Liver (tissue), 8 donors: ENCODE measurements at regions not wholly inside any gene's neighbourhood (a gene's known extent, or its start where the extent isn't known, plus 50 kb on each side); places are given as distances from the start of the nearest gene placed in this dataset.
"Not testable (repeated sequence)": the region's sequence is repeated elsewhere in the genome, so short reads cannot be mapped to it uniquely, and the experiment has no call there.

Source experiments
- DNase-seq: peaks from one replicate; pipeline ENCODE4 v3.0.0-alpha.2; 2017; ENCODE audit warnings: low spot score
- H3K27ac ChIP-seq, 2 donors: one replicate each; pipeline ENCODE4 v1.7.0; 2013; ENCODE audit warnings: inconsistent platforms in 2 of 2, low read length in 2 of 2, control low read depth in 1 of 2, low read depth in 1 of 2, mild to moderate bottlenecking in 1 of 2
- H3K27me3 ChIP-seq, 4 donors: one replicate each; pipeline versions ENCODE4 v1.6.1 to v1.7.0; 2013; ENCODE audit warnings: low read length in 3 of 4, inconsistent platforms in 1 of 4, mild to moderate bottlenecking in 1 of 4, moderate library complexity in 1 of 4; ENCODE audit not compliant: control insufficient read depth in 4 of 4, insufficient read depth in 4 of 4
- H3K36me3 ChIP-seq, 4 donors: one replicate each; pipeline versions ENCODE4 v1.6.1 to v1.7.0; 2013; ENCODE audit warnings: low read length in 3 of 4, mild to moderate bottlenecking in 3 of 4, low read depth in 1 of 4, moderate library complexity in 1 of 4; ENCODE audit not compliant: control insufficient read depth in 4 of 4, insufficient read depth in 3 of 4
- H3K4me1 ChIP-seq, 4 donors: one replicate each; pipeline versions ENCODE4 v1.6.1 to v1.7.0; 2013; ENCODE audit warnings: low read length in 3 of 4, mild to moderate bottlenecking in 3 of 4, moderate library complexity in 1 of 4; ENCODE audit not compliant: control insufficient read depth in 4 of 4, insufficient read depth in 4 of 4
- H3K4me3 ChIP-seq, 3 donors: one replicate each; pipeline versions ENCODE4 v1.6.1 to v1.7.0; 2013; ENCODE audit warnings: low read length in 3 of 3, control low read depth in 1 of 3, low read depth in 1 of 3, mild to moderate bottlenecking in 1 of 3
- H3K9ac ChIP-seq, 2 donors: one replicate each; pipeline ENCODE4 v1.7.0; 2013; ENCODE audit warnings: low read length in 2 of 2, mild to moderate bottlenecking in 2 of 2, moderate library complexity in 2 of 2, control low read depth in 1 of 2, low read depth in 1 of 2
- H3K9me3 ChIP-seq, 4 donors: one replicate each; pipeline versions ENCODE4 v1.6.1 to v1.7.0; 2013; ENCODE audit warnings: low read length in 3 of 4; ENCODE audit not compliant: control insufficient read depth in 4 of 4
- ATF3 ChIP-seq: IDR thresholded peaks from 2 replicates; pipeline ENCODE4 v1.6.1; 2016; ENCODE audit warnings: antibody characterized with exemption
- CTCF ChIP-seq: fragments of 150-350 bp; IDR thresholded peaks from 2 replicates; pipeline ENCODE4 v1.5.1; 2017; ENCODE audit warnings: improper control_type of control experiment, low read depth, low read length; ENCODE audit not compliant: missing input control
- EGR1 ChIP-seq, 2 donors: IDR thresholded peaks; 2 replicates each; pipeline ENCODE4 v1.6.1; 2016 to 2018; ENCODE audit warnings: antibody characterized with exemption in 2 of 2, low read depth in 2 of 2
- GABPA ChIP-seq, 2 donors: IDR thresholded peaks in 1 of 2; conservative IDR thresholded peaks in 1 of 2; 2 replicates each; pipeline ENCODE4 v1.6.1; 2016; ENCODE audit warnings: antibody characterized with exemption in 2 of 2, mild to moderate bottlenecking in 1 of 2, moderate library complexity in 1 of 2
- HNF4A ChIP-seq, 2 donors: conservative IDR thresholded peaks; 2 replicates each; pipeline ENCODE4 v1.6.1; 2016; ENCODE audit warnings: antibody characterized with exemption in 2 of 2, mild to moderate bottlenecking in 2 of 2
- JUND ChIP-seq, 2 donors: IDR thresholded peaks; 2 replicates each; pipeline ENCODE4 v1.6.1; 2016; ENCODE audit warnings: antibody characterized with exemption in 2 of 2
- MAX ChIP-seq: IDR thresholded peaks from 2 replicates; pipeline ENCODE4 v1.6.1; 2016; ENCODE audit warnings: antibody characterized with exemption
- NR2F2 ChIP-seq: IDR thresholded peaks from 2 replicates; pipeline ENCODE4 v1.6.1; 2016; ENCODE audit warnings: antibody characterized with exemption
- RAD21 ChIP-seq, 2 donors: IDR thresholded peaks; 2 replicates each; pipeline ENCODE4 v1.6.1; 2016; ENCODE audit warnings: antibody characterized with exemption in 2 of 2, mild to moderate bottlenecking in 2 of 2
- RXRA ChIP-seq, 2 donors: IDR thresholded peaks; 2 replicates each; pipeline ENCODE4 v1.6.1; 2017 to 2018; ENCODE audit warnings: antibody characterized with exemption in 2 of 2, mild to moderate bottlenecking in 1 of 2
- SP1 ChIP-seq: IDR thresholded peaks from 2 replicates; pipeline ENCODE4 v1.6.1; 2018; ENCODE audit warnings: antibody characterized with exemption, mild to moderate bottlenecking
- YY1 ChIP-seq: IDR thresholded peaks from 2 replicates; pipeline ENCODE4 v1.6.1; 2016; ENCODE audit warnings: antibody characterized with exemption, mild to moderate bottlenecking
- WGBS: extraction: QIAGEN DNeasy Blood & Tissue Kit; methylation state at CpG from one replicate; pipeline ENCODE4 v1.1.7; 2013; 5-methylcytosine and 5-hydroxymethylcytosine counted together
- TF ChIP-seq, protein P1 (sequence below): IDR thresholded peaks from 2 replicates; pipeline ENCODE4 v1.6.1; 2016; ENCODE audit warnings: antibody characterized with exemption
- donor health status: healthy.
- donor health status: healthy.
- donor health status: healthy.
- donor health status: healthy.
- donor health status: healthy.

GRCh38 chr19:20279516-20279915 is 112.5 kb downstream of the ZNF486 start (continued):
- TF ChIP-seq HNF4A (conservative IDR thresholded peaks at IDR 0.05) (no peak), YY1 (no peak), SP1 (no peak), RAD21 (IDR thresholded peaks at IDR 0.05) (no peak), NR2F2 (no peak), ATF3 (no peak), JUND (IDR thresholded peaks at IDR 0.05) (no peak), EGR1 (IDR thresholded peaks at IDR 0.05; ENCODE audit: low read depth in 2 of 2) (no peak), MAX (no peak)
- TF ChIP-seq, protein P1, sequence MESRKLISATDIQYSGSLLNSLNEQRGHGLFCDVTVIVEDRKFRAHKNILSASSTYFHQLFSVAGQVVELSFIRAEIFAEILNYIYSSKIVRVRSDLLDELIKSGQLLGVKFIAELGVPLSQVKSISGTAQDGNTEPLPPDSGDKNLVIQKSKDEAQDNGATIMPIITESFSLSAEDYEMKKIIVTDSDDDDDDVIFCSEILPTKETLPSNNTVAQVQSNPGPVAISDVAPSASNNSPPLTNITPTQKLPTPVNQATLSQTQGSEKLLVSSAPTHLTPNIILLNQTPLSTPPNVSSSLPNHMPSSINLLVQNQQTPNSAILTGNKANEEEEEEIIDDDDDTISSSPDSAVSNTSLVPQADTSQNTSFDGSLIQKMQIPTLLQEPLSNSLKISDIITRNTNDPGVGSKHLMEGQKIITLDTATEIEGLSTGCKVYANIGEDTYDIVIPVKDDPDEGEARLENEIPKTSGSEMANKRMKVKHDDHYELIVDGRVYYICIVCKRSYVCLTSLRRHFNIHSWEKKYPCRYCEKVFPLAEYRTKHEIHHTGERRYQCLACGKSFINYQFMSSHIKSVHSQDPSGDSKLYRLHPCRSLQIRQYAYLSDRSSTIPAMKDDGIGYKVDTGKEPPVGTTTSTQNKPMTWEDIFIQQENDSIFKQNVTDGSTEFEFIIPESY: no peak

DNA sequence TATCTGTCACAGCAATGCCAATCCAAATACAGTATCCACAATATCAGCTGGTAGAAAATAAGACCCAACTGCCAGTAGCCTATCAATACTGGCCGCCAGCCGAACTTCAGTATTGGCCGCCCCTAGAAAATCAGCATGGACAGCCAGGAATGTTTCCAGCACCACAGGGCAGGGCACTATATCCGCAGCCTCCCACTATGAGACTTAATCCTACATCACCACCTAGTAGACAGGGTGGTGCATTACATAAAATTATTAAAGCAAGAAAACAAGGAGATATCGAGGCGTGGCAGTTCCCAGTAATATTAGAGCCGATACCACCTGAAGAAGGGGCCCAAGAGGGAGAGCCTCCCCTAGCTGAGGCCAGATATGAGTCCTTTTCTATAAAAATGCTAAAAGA is 111.3 kb downstream of the ZNF486 start:
- no peak overlapping the region for H3K27ac ChIP-seq
- H3K4me3 ChIP-seq: no peak overlapping the region
- 48% methylated on average over 7 of the region's 7 CpGs for WGBS
- DNase-seq: no peak
- H3K36me3 ChIP-seq: no peaks in the 10 kb centered on the region
- H3K27me3 ChIP-seq: no peaks in the 10 kb centered on the region
- TF ChIP-seq GABPA (IDR thresholded peaks at IDR 0.05 in 1 of 2, conservative IDR thresholded peaks at IDR 0.05 in 1 of 2) (no peak), CTCF (peak; percentile 39), RXRA (IDR thresholded peaks at IDR 0.05) (no peak), RAD21 (IDR thresholded peaks at IDR 0.05) (peak in 1 of 2 donors; percentile 75)
- no peaks in the 10 kb centered on the region for H3K4me1 ChIP-seq
- H3K9ac ChIP-seq: no peak overlapping the region
- H3K9me3 ChIP-seq: no peaks in the 10 kb centered on the region

DNA sequence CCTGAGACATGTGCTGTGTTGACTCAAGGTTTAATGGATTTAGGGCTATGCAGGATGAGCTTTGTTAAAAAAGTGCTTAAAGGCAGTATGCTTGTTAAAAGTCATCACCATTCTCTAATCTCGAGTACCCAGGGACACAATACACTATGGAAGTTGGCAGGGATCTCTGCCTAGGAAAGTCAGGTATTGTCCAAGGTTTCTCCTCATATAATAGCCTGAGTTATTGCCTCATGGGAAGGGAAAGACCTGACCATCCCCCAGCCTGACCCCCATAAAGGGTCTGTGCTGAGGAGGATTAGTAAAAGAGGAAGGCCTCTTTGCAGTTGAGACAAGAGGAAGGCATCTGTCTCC is 109.7 kb downstream of the ZNF486 start:
- not testable (repeated sequence) for DNase-seq, H3K4me1 ChIP-seq, H3K9ac ChIP-seq, H3K27ac ChIP-seq, H3K4me3 ChIP-seq, H3K27me3 ChIP-seq, H3K36me3 ChIP-seq, H3K9me3 ChIP-seq
- 39% methylated on average over 1 of the region's 1 CpG for WGBS
